ENCODE measurements at regions not wholly inside any gene's neighbourhood (a gene's known extent, or its start where the extent isn't known, plus 50 kb on each side); places are given as distances from the start of the nearest gene placed in this dataset.

GRCh38 chr6:14511061-14511586 lies 393.6 kb downstream of the CD83 start:
- TF ChIP-seq ESRRG (CRISPR knock-in tag; IDR thresholded peaks at IDR 0.05) = no peak
- TF ChIP-seq BACH2 (CRISPR knock-in tag; IDR thresholded peaks at IDR 0.05; ENCODE audit: borderline replicate concordance) = no peak
- TF ChIP-seq TSHZ2 (CRISPR knock-in tag; IDR thresholded peaks at IDR 0.05) = no peak
- TF ChIP-seq TOX (CRISPR knock-in tag; IDR thresholded peaks at IDR 0.05; ENCODE audit: borderline replicate concordance) = no peak
- TF ChIP-seq ZFP3 (CRISPR knock-in tag; IDR thresholded peaks at IDR 0.05) = no peak
- no peak for ATAC-seq

DNA sequence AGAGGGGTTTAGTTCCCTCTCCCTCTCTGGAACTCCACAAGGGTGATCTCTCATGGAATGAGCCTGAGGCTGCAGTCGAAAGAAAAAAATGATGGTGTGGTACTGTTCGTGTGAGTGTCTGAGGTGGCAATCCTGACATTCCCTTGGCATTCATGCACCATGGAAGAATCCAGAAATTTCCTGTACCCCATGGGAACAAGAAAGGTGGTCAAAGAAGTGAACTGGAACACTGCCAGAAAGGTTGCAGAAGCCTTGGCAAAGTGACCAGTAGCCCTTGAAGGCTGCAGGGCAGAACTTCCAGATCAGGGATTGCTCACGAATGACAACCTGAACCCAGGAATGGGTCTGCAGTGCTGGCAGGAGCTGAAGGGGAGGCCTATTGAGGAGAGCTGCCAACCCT lies 394.7 kb downstream of the CD83 start:
- no peak for TF ChIP-seq OSR1 (CRISPR knock-in tag; IDR thresholded peaks at IDR 0.05)
- no peak for TF ChIP-seq ZNF8 (CRISPR knock-in tag; IDR thresholded peaks at IDR 0.05)
- no peak for ATAC-seq

- TF ChIP-seq GLIS3 (CRISPR knock-in tag; IDR thresholded peaks at IDR 0.05) = no peak
- no peak for ATAC-seq
Observed at GRCh38 chr6:14513496-14514393, 396.2 kb downstream of the CD83 start.

DNA sequence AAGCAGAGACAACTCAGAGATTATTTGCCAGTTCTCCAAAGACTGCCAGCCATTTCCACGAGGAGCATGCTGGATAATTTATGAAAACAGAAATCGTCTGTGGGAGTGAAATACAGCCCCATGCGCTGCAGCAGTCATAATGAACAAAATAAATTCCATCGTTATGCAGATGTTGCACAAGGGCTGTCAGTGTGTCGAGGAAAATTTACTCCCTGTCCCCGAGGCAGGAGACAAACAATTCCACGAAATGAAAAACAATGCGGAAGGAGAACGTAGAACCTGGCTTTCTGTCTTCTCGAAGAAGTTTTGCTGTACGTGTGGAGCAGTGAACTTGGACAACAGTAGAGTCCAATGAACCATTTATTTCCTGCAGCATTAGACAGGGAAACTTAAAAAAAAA lies 399.4 kb downstream of the CD83 start:
- no peak for TF ChIP-seq OSR1 (CRISPR knock-in tag; IDR thresholded peaks at IDR 0.05)
- no peak for TF ChIP-seq ARNTL (CRISPR knock-in tag; IDR thresholded peaks at IDR 0.05; ENCODE audit: borderline replicate concordance, low read depth)

DNA sequence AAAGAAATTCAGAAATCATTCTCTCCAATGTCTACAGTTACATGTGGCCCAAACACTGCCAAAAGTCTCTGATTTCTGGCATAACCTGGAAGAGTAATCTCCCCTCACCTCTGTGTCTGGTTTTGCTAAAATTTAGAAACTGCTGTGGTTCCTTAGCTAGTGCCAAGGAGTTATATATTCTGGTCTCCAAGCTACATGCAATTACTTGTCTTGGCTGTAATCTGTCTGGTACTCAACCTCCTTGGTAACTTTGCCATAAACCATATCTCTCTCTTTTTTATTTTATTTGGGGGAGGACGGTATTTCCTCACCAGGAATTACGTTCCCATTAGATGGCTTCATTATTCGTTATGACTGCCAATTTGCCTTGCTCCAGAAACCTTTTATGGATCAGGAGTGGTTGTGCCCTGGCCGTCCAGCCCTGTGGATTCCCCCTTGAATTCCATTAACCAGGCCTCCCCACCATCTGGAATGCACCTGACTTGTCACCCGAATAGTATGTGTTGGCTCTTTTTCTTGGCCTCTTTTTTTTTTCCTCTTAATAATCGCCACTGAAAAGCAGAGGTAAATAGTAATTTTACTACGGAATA lies 400.0 kb downstream of the CD83 start:
- TF ChIP-seq SNAI2 (CRISPR knock-in tag; IDR thresholded peaks at IDR 0.05) = no peak
- no peak for TF ChIP-seq PPARA (CRISPR knock-in tag; IDR thresholded peaks at IDR 0.05; ENCODE audit: borderline replicate concordance)
- 0 out of 2 replicates have a peak, but pooled peaks have one; percentile 20 for TF ChIP-seq TCF4 (CRISPR knock-in tag; IDR thresholded peaks at IDR 0.05; ENCODE audit: borderline replicate concordance)
- no peak for TF ChIP-seq ESRRG (CRISPR knock-in tag; IDR thresholded peaks at IDR 0.05)

More for the DNA sequence above, 399.4 kb downstream of the CD83 start:
- no peak for ATAC-seq

DNA sequence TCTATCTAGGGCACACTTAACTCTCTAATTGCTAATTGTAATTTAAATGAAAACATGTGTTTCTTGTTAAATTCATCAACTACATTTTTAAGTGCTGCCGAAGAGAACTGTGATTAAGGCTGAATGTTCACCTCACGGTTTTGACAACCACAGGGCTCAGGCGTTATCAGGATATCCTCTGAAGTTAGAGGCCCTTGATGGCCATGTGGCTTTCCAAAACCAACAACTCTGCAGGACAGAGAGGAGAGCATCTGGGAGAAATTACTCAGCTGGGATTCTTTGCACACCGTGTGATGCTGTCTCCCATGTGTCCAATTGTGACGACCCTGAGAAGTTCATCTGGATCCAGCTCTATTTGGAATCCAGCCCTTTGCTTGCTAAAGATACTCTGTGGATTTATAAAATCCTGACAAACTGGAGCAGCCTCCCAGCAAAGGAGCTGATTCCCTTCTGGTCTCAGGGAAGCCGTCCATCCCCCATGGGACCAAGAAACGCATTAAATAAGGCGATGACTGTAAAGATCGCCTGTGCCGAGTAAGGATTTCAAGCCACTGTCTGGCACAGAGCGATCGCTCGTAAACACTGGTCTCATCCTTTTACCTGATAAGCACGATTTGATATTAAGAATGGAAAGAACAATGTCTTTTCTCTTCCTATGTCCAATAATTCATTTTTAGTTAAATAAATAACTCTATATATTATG lies 401.1 kb downstream of the CD83 start:
- peak; percentile 87 for TF ChIP-seq TSHZ2 (CRISPR knock-in tag; IDR thresholded peaks at IDR 0.05)
- no peak for TF ChIP-seq CSRNP3 (CRISPR knock-in tag; IDR thresholded peaks at IDR 0.05)
- TF ChIP-seq TCF4 (CRISPR knock-in tag; IDR thresholded peaks at IDR 0.05; ENCODE audit: borderline replicate concordance) = peak; percentile 94
- ATAC-seq = peak; percentile 49; the same call in 1 of the 3 replicates

More for the DNA sequence above, 400.0 kb downstream of the CD83 start:
- no peak for ATAC-seq
